HCT116 (cell line): ENCODE measurements at regions not wholly inside any gene's neighbourhood (a gene's known extent, or its start where the extent isn't known, plus 50 kb on each side); places are given as distances from the start of the nearest gene placed in this dataset.

ENCODE experiments used
- ATAC-seq: fragments of 200-7000 bp; cut with Tn5 transposase; 2 replicates; pipeline ENCODE4 v1.9.1; 2020; ENCODE audit warnings: mild to moderate bottlenecking, moderate library complexity
- BruUV-seq: library from RNA; stranded (reverse); fragments of 400-500 nt; replicated peaks from 2 replicates; lab custom pipeline; 2021; lab: Mats Ljungman, UMichigan
- CTCF ChIA-PET: fragments of 300-600 bp; sonication (Branson Sonifier 250); formaldehyde crosslinking; loops from one replicate; lab custom pipeline; 2021; ENCODE audit warnings: antibody characterized with exemption; lab: Charles Lee
- POLR2A ChIA-PET: fragments of 300-600, 350-600 bp; sonication (Branson Sonifier 250); formaldehyde crosslinking; loops from one replicate; lab custom pipeline; 2021; ENCODE audit warnings: antibody characterized with exemption; lab: Charles Lee
- RAD21 ChIA-PET, 2 experiments: fragments of 300-600 bp; sonication (Branson Sonifier 250); formaldehyde crosslinking; loops; one replicate each; lab custom pipeline; 2023; ENCODE audit warnings: low total read pairs in 2 of 2; ENCODE audit not compliant: uncharacterized antibody in 2 of 2, unreplicated experiment in 2 of 2, low non-redundant PET in 1 of 2; lab: Charles Lee
- DNase-seq: peaks from one replicate; pipeline ENCODE4 v3.0.0-alpha.2; 2010; ENCODE audit warnings: low read depth, low spot score
- H2AFZ ChIP-seq: fragments of 200-600 bp; shearing (Covaris generic), sonication (generic); 2 replicates; pipeline ENCODE4 v1.6.1; 2017; ENCODE audit warnings: low read depth, mixed run types, mixed read lengths, antibody characterized with exemption, low read length; ENCODE audit not compliant: poor library complexity, severe bottlenecking
- H3K27ac ChIP-seq: 2 replicates; pipeline ENCODE4 v1.5.1; 2012; ENCODE audit warnings: low read depth, low read length
- H3K27me3 ChIP-seq: fragments of 200-600 bp; sonication (generic); 2 replicates; pipeline ENCODE4 v1.6.1; 2016; ENCODE audit warnings: mixed run types, low read length, mixed read lengths; ENCODE audit not compliant: insufficient read depth
- H3K36me3 ChIP-seq, 2 experiments: fragments of 200-500 bp in 1 of 2; fragments of 200-600 bp in 1 of 2; sonication (Bioruptor generic) in 1 of 2; sonication (generic) in 1 of 2; 2 replicates each; pipeline versions ENCODE4 v1.5.1 to v1.6.1; 2014 to 2016; ENCODE audit warnings: low read length in 2 of 2, inconsistent platforms in 1 of 2, mixed read lengths in 1 of 2, mixed run types in 1 of 2; ENCODE audit not compliant: insufficient read depth in 2 of 2, control insufficient read depth in 1 of 2
- H3K4me1 ChIP-seq, 2 experiments: fragments of 200-600 bp in 1 of 2; sonication (generic) in 1 of 2; 2 replicates each; pipeline versions ENCODE4 v1.5.1 to v1.6.1; 2012 to 2017; ENCODE audit warnings: low read length in 2 of 2, inconsistent platforms in 1 of 2, mild to moderate bottlenecking in 1 of 2, mixed read lengths in 1 of 2, mixed run types in 1 of 2, moderate library complexity in 1 of 2; ENCODE audit not compliant: insufficient read depth in 2 of 2, control insufficient read depth in 1 of 2
- H3K4me2 ChIP-seq: fragments of 200-600 bp; sonication (generic); 2 replicates; pipeline ENCODE4 v1.6.1; 2017; ENCODE audit warnings: mixed run types, low read length, mixed read lengths
- H3K4me3 ChIP-seq, 2 experiments: fragments of 200-600 bp in 1 of 2; sonication (generic) in 1 of 2; replicated peaks in 1 of 2; 2 replicates each; pipeline ENCODE4 v1.5.1; 2011 to 2016; ENCODE audit warnings: low read length in 2 of 2, control low read depth in 1 of 2, low read depth in 1 of 2, mild to moderate bottlenecking in 1 of 2, mixed read lengths in 1 of 2, mixed run types in 1 of 2
- H3K79me2 ChIP-seq: fragments of 200-600 bp; sonication (generic); 2 replicates; pipeline ENCODE4 v1.6.1; 2017; ENCODE audit warnings: mild to moderate bottlenecking, mixed run types, low read length, moderate library complexity, mixed read lengths; ENCODE audit not compliant: insufficient read depth
- H3K9ac ChIP-seq: fragments of 200-600 bp; sonication (generic); 2 replicates; pipeline ENCODE4 v1.6.1; 2016; ENCODE audit warnings: low read length, mixed read lengths
- H3K9me2 ChIP-seq: fragments of 200-600 bp; sonication (generic), shearing (Covaris generic); 2 replicates; pipeline ENCODE4 v1.6.1; 2017; ENCODE audit warnings: mixed run types, mild to moderate bottlenecking, moderate library complexity; ENCODE audit not compliant: insufficient read depth
- H3K9me3 ChIP-seq, 2 experiments: fragments of 200-500 bp in 1 of 2; fragments of 200-600 bp in 1 of 2; sonication (Bioruptor generic) in 1 of 2; sonication (generic) in 1 of 2; 2 replicates each; pipeline ENCODE4 v1.6.1; 2014 to 2017; ENCODE audit warnings: low read length in 2 of 2, mixed read lengths in 2 of 2, inconsistent platforms in 1 of 2, low read depth in 1 of 2, mild to moderate bottlenecking in 1 of 2, mixed run types in 1 of 2, moderate library complexity in 1 of 2; ENCODE audit not compliant: control insufficient read depth in 1 of 2, insufficient read depth in 1 of 2
- H4K20me1 ChIP-seq: fragments of 200-600 bp; sonication (generic), shearing (Covaris generic); 2 replicates; pipeline ENCODE4 v1.6.1; 2017; ENCODE audit warnings: mixed run types, mild to moderate bottlenecking, moderate library complexity; ENCODE audit not compliant: insufficient read depth
- ATF3 ChIP-seq: IDR thresholded peaks from 2 replicates; pipeline ENCODE4 v1.6.1; 2012
- CBX3 ChIP-seq: IDR thresholded peaks from 2 replicates; pipeline ENCODE4 v1.6.1; 2012; ENCODE audit warnings: low read depth
- CEBPB ChIP-seq: IDR thresholded peaks from 2 replicates; pipeline ENCODE4 v1.6.1; 2012; ENCODE audit warnings: low read depth
- CTCF ChIP-seq, 3 experiments: fragments of 200-600 bp in 1 of 3; sonication (generic) in 1 of 3; IDR thresholded peaks in 2 of 3; conservative IDR thresholded peaks in 1 of 3; 2 replicates each; pipeline ENCODE4 v1.5.1; 2012 to 2017; ENCODE audit warnings: low read depth in 2 of 3, low read length in 2 of 3, antibody characterized with exemption in 1 of 3, borderline replicate concordance in 1 of 3, control low read depth in 1 of 3, mild to moderate bottlenecking in 1 of 3, mixed read lengths in 1 of 3, mixed run types in 1 of 3, moderate library complexity in 1 of 3; ENCODE audit not compliant: insufficient read depth in 1 of 3
- EZH2phosphoT487 ChIP-seq: fragments of 200-600 bp; IDR thresholded peaks from 2 replicates; pipeline ENCODE4 v1.6.1; 2018; ENCODE audit warnings: antibody characterized with exemption, borderline replicate concordance
- POLR2A ChIP-seq: IDR thresholded peaks from 2 replicates; pipeline ENCODE4 v1.7.0; 2011; ENCODE audit warnings: borderline replicate concordance; ENCODE audit not compliant: insufficient read depth, insufficient read length; ENCODE audit errors: extremely low read depth
- SP1 ChIP-seq: IDR thresholded peaks from 2 replicates; pipeline ENCODE4 v1.6.1; 2012; ENCODE audit warnings: low read depth
- SRF ChIP-seq: IDR thresholded peaks from 2 replicates; pipeline ENCODE4 v1.6.1; 2012; ENCODE audit warnings: low read depth
- TCF7L2 ChIP-seq: IDR thresholded peaks from 2 replicates; pipeline ENCODE4 v1.7.0; 2011; ENCODE audit warnings: borderline replicate concordance, inconsistent platforms; ENCODE audit not compliant: insufficient read depth, insufficient read length; ENCODE audit errors: extremely low read depth
- YY1 ChIP-seq: IDR thresholded peaks from 2 replicates; pipeline ENCODE4 v1.6.1; 2011; ENCODE audit warnings: low read length, low read depth, moderate library complexity, mild to moderate bottlenecking; ENCODE audit not compliant: insufficient replicate concordance; ENCODE audit errors: extremely low read depth
- ZNF274 ChIP-seq: fragments of 200-500 bp; sonication (Bioruptor generic); IDR thresholded peaks from 2 replicates; pipeline ENCODE4 v1.6.1; 2014; ENCODE audit warnings: mild to moderate bottlenecking, low read depth, low read length, inconsistent platforms
- intact Hi-C: fragments of 100-400 bp; cut with micrococcal nuclease; formaldehyde crosslinking; loops from 2 replicates; pipeline ENCODE4 v1.10.0; 2022

GRCh38 chr16:56068314-56068713 is 123.0 kb upstream of the GNAO1 start (continued):
- no peak for TF ChIP-seq ATF3
- no peak for TF ChIP-seq CBX3
- no peak for TF ChIP-seq EZH2phosphoT487
- TF ChIP-seq CEBPB, result no peak
- no peak for TF ChIP-seq SP1
- no peak for TF ChIP-seq CTCF (IDR thresholded peaks at IDR 0.05 in 2 of 3, conservative IDR thresholded peaks at IDR 0.05 in 1 of 3; ENCODE audit: borderline replicate concordance in 1 of 3, insufficient read depth in 1 of 3, low read depth in 2 of 3, low read length in 2 of 3)

GRCh38 chr16:56067406-56067805 is 123.9 kb upstream of the GNAO1 start:
- H3K4me2 ChIP-seq, result no peak overlapping the region
- no TSS peak for BruUV-seq
- H3K27ac ChIP-seq, result no peak overlapping the region
- intact Hi-C loops, result no loop called here
- no peaks in the 10 kb centered on the region for H3K9me2 ChIP-seq
- no peaks in the 10 kb centered on the region for H3K79me2 ChIP-seq
- no peak overlapping the region for H3K9ac ChIP-seq
- ATAC-seq (no peak), DNase-seq (no peak)
- H3K27me3 ChIP-seq, result peaks cover 15% of the 10 kb centered on the region
- no peak for TF ChIP-seq CEBPB
- TF ChIP-seq YY1, result no peak
- TF ChIP-seq POLR2A, result no peak
- TF ChIP-seq TCF7L2, result no peak
- no peak for TF ChIP-seq ZNF274
- TF ChIP-seq SRF, result no peak
- TF ChIP-seq SP1, result no peak
- H4K20me1 ChIP-seq, result no peaks in the 10 kb centered on the region
- POLR2A ChIA-PET, result no interaction called here
- H3K36me3 ChIP-seq, result no peaks in the 10 kb centered on the region
- CTCF ChIA-PET, result no interaction called here
- H3K9me3 ChIP-seq, result no peaks in the 10 kb centered on the region
- RAD21 ChIA-PET, result no interaction called here
- H2AFZ ChIP-seq, result no peak overlapping the region
- no peaks in the 10 kb centered on the region for H3K4me1 ChIP-seq
- no peak overlapping the region for H3K4me3 ChIP-seq
